PC-3 (cell line): ENCODE measurements at regions not wholly inside any gene's neighbourhood (a gene's known extent, or its start where the extent isn't known, plus 50 kb on each side); places are given as distances from the start of the nearest gene placed in this dataset.

Experiments used
- CTCF ChIP-seq: fragments of 300-600 bp; sonication (generic); conservative IDR thresholded peaks from 2 replicates; pipeline ENCODE4 v1.5.1; 2017; ENCODE audit warnings: antibody characterized with exemption, low read depth, mild to moderate bottlenecking, low read length
- EZH2 ChIP-seq: fragments of 300-600 bp; sonication (generic); IDR thresholded peaks from one replicate; pipeline ENCODE4 v1.6.1; 2017; ENCODE audit warnings: antibody characterized with exemption, mild to moderate bottlenecking, low read length; ENCODE audit not compliant: unreplicated experiment
- EZH2phosphoT487 ChIP-seq: fragments of 300-600 bp; sonication (generic); IDR thresholded peaks from 2 replicates; pipeline ENCODE4 v1.6.1; 2018; ENCODE audit warnings: mild to moderate bottlenecking, antibody characterized with exemption, low read length, borderline replicate concordance

- no peak for TF ChIP-seq CTCF
- TF ChIP-seq EZH2: no peak
- TF ChIP-seq EZH2phosphoT487: no peak
These were observed 274.4 kb downstream of the NUAK1 start for GRCh38 chr12:105864316-105864715.
